ENCODE measurements at regions not wholly inside any gene's neighbourhood (a gene's known extent, or its start where the extent isn't known, plus 50 kb on each side); places are given as distances from the start of the nearest gene placed in this dataset.

GRCh38 chr3:18079062-18079461 lies 336.6 kb upstream of the TBC1D5 start:
- DNase-seq (ENCODE audit: low spot score), result no peak

GRCh38 chr3:18077128-18077840 lies 334.9 kb upstream of the TBC1D5 start:
- no peak for DNase-seq (ENCODE audit: low spot score)

- DNase-seq (ENCODE audit: low spot score), result no peak
Observed at GRCh38 chr3:18076301-18076700, 333.9 kb upstream of the TBC1D5 start.

GRCh38 chr3:18075799-18076198 lies 333.4 kb upstream of the TBC1D5 start:
- DNase-seq (ENCODE audit: low spot score), result no peak

GRCh38 chr3:18071833-18072232 lies 329.4 kb upstream of the TBC1D5 start:
- DNase-seq (ENCODE audit: low spot score), result no peak

- DNase-seq (ENCODE audit: low spot score), result no peak
Observed at GRCh38 chr3:18070944-18071343, 328.5 kb upstream of the TBC1D5 start.

- no peak for DNase-seq (ENCODE audit: low spot score)
Observed at GRCh38 chr3:18070231-18070630, 327.8 kb upstream of the TBC1D5 start.

- no peak for DNase-seq (ENCODE audit: low spot score)
Observed at GRCh38 chr3:18069568-18069967, 327.1 kb upstream of the TBC1D5 start.

GRCh38 chr3:18066899-18067582 lies 324.6 kb upstream of the TBC1D5 start:
- no peak for DNase-seq (ENCODE audit: low spot score)

GRCh38 chr3:18064586-18064985 lies 322.2 kb upstream of the TBC1D5 start:
- DNase-seq (ENCODE audit: low spot score), result no peak

GRCh38 chr3:18062657-18063025 lies 320.2 kb upstream of the TBC1D5 start:
- DNase-seq (ENCODE audit: low spot score), result no peak

GRCh38 chr3:18061737-18062656 lies 319.6 kb upstream of the TBC1D5 start:
- DNase-seq (ENCODE audit: low spot score), result no peak

- DNase-seq (ENCODE audit: low spot score), result no peak
Observed at GRCh38 chr3:18058666-18059065, 316.2 kb upstream of the TBC1D5 start.

GRCh38 chr3:18057471-18058091 lies 315.1 kb upstream of the TBC1D5 start:
- DNase-seq (ENCODE audit: low spot score), result no peak

- no peak for DNase-seq (ENCODE audit: low spot score)
Observed at GRCh38 chr3:18054625-18055024, 312.2 kb upstream of the TBC1D5 start.

- no peak for DNase-seq (ENCODE audit: low spot score)
Observed at GRCh38 chr3:18051306-18051705, 308.9 kb upstream of the TBC1D5 start.

- no peak for DNase-seq (ENCODE audit: low spot score)
Observed at GRCh38 chr3:18049096-18049495, 306.7 kb upstream of the TBC1D5 start.

- DNase-seq (ENCODE audit: low spot score), result no peak
Observed at GRCh38 chr3:18047052-18047451, 304.6 kb upstream of the TBC1D5 start.

GRCh38 chr3:18046131-18046915 lies 303.9 kb upstream of the TBC1D5 start:
- no peak for DNase-seq (ENCODE audit: low spot score)

- no peak for DNase-seq (ENCODE audit: low spot score)
Observed at GRCh38 chr3:18044971-18045880, 302.8 kb upstream of the TBC1D5 start.
